Endothelial cell of umbilical vein (primary cell): ENCODE measurements at regions not wholly inside any gene's neighbourhood (a gene's known extent, or its start where the extent isn't known, plus 50 kb on each side); places are given as distances from the start of the nearest gene placed in this dataset.

Source experiments
- BruUV-seq: library from RNA; stranded (reverse); fragments of 400-500 nt; replicated peaks from 2 replicates; lab custom pipeline; 2021; lab: Mats Ljungman, UMichigan
- CTCF ChIA-PET: fragments of 300-600, 350-600 bp; sonication (Branson Sonifier 250); formaldehyde crosslinking; loops from one replicate; lab custom pipeline; 2021; ENCODE audit warnings: antibody characterized with exemption, inconsistent platforms; lab: Charles Lee
- POLR2A ChIA-PET: fragments of 300-600, 350-600 bp; sonication (Branson Sonifier 250); formaldehyde crosslinking; loops from one replicate; lab custom pipeline; 2021; ENCODE audit warnings: antibody characterized with exemption, inconsistent platforms; lab: Charles Lee
- DNase-seq: peaks from one replicate; pipeline ENCODE4 v3.0.0-alpha.2; 2011; ENCODE audit warnings: low read depth, low spot score
- FAIRE-seq: peaks from 2 replicates; lab custom pipeline; 2011; peaks lifted over from hg19 to GRCh38; lab: Jason Lieb, UNC
- H2AFZ ChIP-seq: 2 replicates; pipeline ENCODE4 v1.6.0; 2012; ENCODE audit warnings: low read depth, low read length, control low read depth, inconsistent platforms
- H3K27ac ChIP-seq: 2 replicates; pipeline ENCODE4 v1.5.1; 2011; ENCODE audit warnings: low read depth, mild to moderate bottlenecking, control low read depth, low read length, moderate library complexity; ENCODE audit not compliant: insufficient read depth
- H3K27me3 ChIP-seq, 2 experiments: 2 replicates each; pipeline versions ENCODE4 v1.6.0 to v1.6.1; 2011; ENCODE audit warnings: low read length in 2 of 2, mixed read lengths in 1 of 2; ENCODE audit not compliant: control insufficient read depth in 2 of 2, insufficient read depth in 2 of 2
- H3K36me3 ChIP-seq, 2 experiments: 2 replicates in 1 of 2; 3 replicates in 1 of 2; pipeline ENCODE4 v1.5.1; 2011; ENCODE audit warnings: low read length in 2 of 2, mild to moderate bottlenecking in 1 of 2, moderate library complexity in 1 of 2; ENCODE audit not compliant: control insufficient read depth in 2 of 2, insufficient read depth in 2 of 2; ENCODE audit errors: extremely low read depth in 1 of 2
- H3K4me1 ChIP-seq: 3 replicates; pipeline ENCODE4 v1.5.1; 2011; ENCODE audit warnings: mild to moderate bottlenecking, low read length; ENCODE audit not compliant: control insufficient read depth, insufficient read depth; ENCODE audit errors: extremely low read depth
- H3K4me2 ChIP-seq: 2 replicates; pipeline ENCODE4 v1.6.1; 2011; ENCODE audit warnings: low read length, control low read depth, mixed read lengths; ENCODE audit not compliant: insufficient read depth
- H3K4me3 ChIP-seq, 3 experiments: fragments of 200-600 bp in 1 of 3; sonication (generic), shearing (Covaris generic) in 1 of 3; replicated peaks in 1 of 3; 2 replicates each; pipeline ENCODE4 v1.5.1; 2011 to 2016; ENCODE audit warnings: control low read depth in 3 of 3, low read length in 3 of 3, mild to moderate bottlenecking in 2 of 3, inconsistent platforms in 1 of 3, low read depth in 1 of 3, moderate library complexity in 1 of 3; ENCODE audit not compliant: insufficient read depth in 1 of 3
- H3K79me2 ChIP-seq: 2 replicates; pipeline ENCODE4 v1.6.0; 2012; ENCODE audit warnings: low read length, inconsistent platforms; ENCODE audit not compliant: control insufficient read depth, insufficient read depth
- H3K9ac ChIP-seq: replicated peaks from 2 replicates; pipeline ENCODE3; 2011; ENCODE audit warnings: low read length, control low read depth; ENCODE audit not compliant: insufficient read depth; ENCODE audit errors: extremely low read depth
- H3K9me1 ChIP-seq: replicated peaks from 3 replicates; pipeline ENCODE4 v1.6.0; 2011; ENCODE audit warnings: mild to moderate bottlenecking, low read length; ENCODE audit not compliant: control insufficient read depth, insufficient read depth; ENCODE audit errors: extremely low read depth
- H3K9me3 ChIP-seq: replicated peaks from 2 replicates; pipeline ENCODE4 v1.5.1; 2012; ENCODE audit warnings: low read length, inconsistent platforms; ENCODE audit not compliant: control insufficient read depth, insufficient read depth
- H4K20me1 ChIP-seq: replicated peaks from 2 replicates; pipeline ENCODE3; 2011; ENCODE audit warnings: mild to moderate bottlenecking, low read length; ENCODE audit not compliant: control insufficient read depth, insufficient read depth; ENCODE audit errors: extremely low read depth
- GATA2 ChIP-seq: IDR thresholded peaks from 2 replicates; pipeline ENCODE4 v1.7.0; 2011; ENCODE audit warnings: low read depth, mild to moderate bottlenecking, moderate library complexity, mixed read lengths, low read length; ENCODE audit not compliant: insufficient read length, insufficient read depth
- JUN ChIP-seq: IDR thresholded peaks from 2 replicates; pipeline ENCODE4 v1.6.1; 2011; ENCODE audit warnings: borderline replicate concordance, low read depth; ENCODE audit not compliant: insufficient read length, insufficient read depth
- POLR2A ChIP-seq: IDR thresholded peaks from 2 replicates; pipeline ENCODE4 v1.6.1; 2012; ENCODE audit warnings: low read depth, mild to moderate bottlenecking, control low read depth, low read length
- POLR2AphosphoS5 ChIP-seq: IDR thresholded peaks from 2 replicates; pipeline ENCODE4 v1.6.1; 2012; ENCODE audit warnings: low read depth, mild to moderate bottlenecking, control low read depth, low read length, moderate library complexity; ENCODE audit not compliant: insufficient read depth
- dilution Hi-C: fragments of 300-500 bp; cut with MboI; formaldehyde crosslinking; loops from one replicate; pipeline ENCODE4 v1.15.0; 2019; ENCODE audit warnings: low sequenced_read_pairs; ENCODE audit not compliant: extremely low pct_ligation_motif_present
- intact Hi-C: fragments of 100-400 bp; cut with micrococcal nuclease; formaldehyde crosslinking; loops from one replicate; pipeline ENCODE4 v1.10.0; 2022

GRCh38 chr16:60458255-60458654 is 1578.0 kb downstream of the CDH8 start:
- no peak for TF ChIP-seq JUN
- POLR2A ChIA-PET, result no interaction called here
- H3K79me2 ChIP-seq, result no peaks in the 10 kb centered on the region
- H2AFZ ChIP-seq, result no peak overlapping the region
- DNase-seq (no peak), FAIRE-seq (no peak)
- intact Hi-C loops, result no loop called here
- dilution Hi-C loops, result no loop called here
- peaks cover 4% of the 10 kb centered on the region for H3K9me3 ChIP-seq
- no peak overlapping the region for H3K27ac ChIP-seq
- H3K4me1 ChIP-seq, result no peaks in the 10 kb centered on the region
- no peaks in the 10 kb centered on the region for H3K9me1 ChIP-seq
- CTCF ChIA-PET, result no interaction called here
- H3K9ac ChIP-seq, result no peak overlapping the region
- no TSS peak for BruUV-seq
- H3K4me2 ChIP-seq, result no peak overlapping the region
- no peak overlapping the region for H3K4me3 ChIP-seq
- H3K36me3 ChIP-seq, result no peaks in the 10 kb centered on the region
- H3K27me3 ChIP-seq, result no peaks in the 10 kb centered on the region
- H4K20me1 ChIP-seq, result no peaks in the 10 kb centered on the region

- Histone ChIP-seq H2AFZ (no peak overlapping the region), H3K4me3 (no peak overlapping the region), H3K4me1 (no peaks in the 10 kb centered on the region), H3K9ac (no peak overlapping the region), H3K4me2 (no peak overlapping the region), H3K27me3 (no peaks in the 10 kb centered on the region), H3K79me2 (no peaks in the 10 kb centered on the region), H3K9me3 (no peaks in the 10 kb centered on the region), H3K36me3 (no peaks in the 10 kb centered on the region), H4K20me1 (no peaks in the 10 kb centered on the region), H3K27ac (no peak overlapping the region), H3K9me1 (no peaks in the 10 kb centered on the region)
- FAIRE-seq (no peak), DNase-seq (no peak)
- intact Hi-C loops (no loop called here), dilution Hi-C loops (no loop called here)
- no peak for TF ChIP-seq POLR2AphosphoS5
- TF ChIP-seq GATA2, result no peak
- no peak for TF ChIP-seq POLR2A
- BruUV-seq, result no TSS peak
- POLR2A ChIA-PET, result no interaction called here
- CTCF ChIA-PET, result no interaction called here
These were observed 1583.6 kb downstream of the CDH8 start for GRCh38 chr16:60452646-60453045.
